OCI-LY1 (cell line): ENCODE measurements at regions not wholly inside any gene's neighbourhood (a gene's known extent, or its start where the extent isn't known, plus 50 kb on each side); places are given as distances from the start of the nearest gene placed in this dataset.

Experiments
- H2AFZ ChIP-seq: fragments of 200-600 bp; sonication (generic), shearing (Covaris generic); 2 replicates; pipeline ENCODE4 v1.6.0; 2014; ENCODE audit warnings: antibody characterized with exemption, mild to moderate bottlenecking, low read length
- H3F3A ChIP-seq: fragments of 200-600 bp; sonication (generic), shearing (Covaris generic); 2 replicates; pipeline ENCODE4 v1.6.0; 2014; ENCODE audit warnings: mild to moderate bottlenecking, antibody characterized with exemption, low read length, moderate library complexity; ENCODE audit not compliant: insufficient read depth
- H3K27ac ChIP-seq: fragments of 200-600 bp; sonication (generic); 2 replicates; pipeline ENCODE4 v1.5.1; 2014; ENCODE audit warnings: low read length, mixed run types, mild to moderate bottlenecking, low read depth; ENCODE audit not compliant: poor library complexity, severe bottlenecking
- H3K27me3 ChIP-seq: fragments of 200-600 bp; sonication (generic); 2 replicates; pipeline ENCODE4 v1.6.0; 2014; ENCODE audit warnings: antibody characterized with exemption, mild to moderate bottlenecking, low read length, moderate library complexity; ENCODE audit not compliant: insufficient read depth
- H3K36me3 ChIP-seq: fragments of 200-600 bp; sonication (generic); 2 replicates; pipeline ENCODE4 v1.6.1; 2014; ENCODE audit warnings: mild to moderate bottlenecking, antibody characterized with exemption, low read length, moderate library complexity, mixed read lengths; ENCODE audit not compliant: insufficient read depth
- H3K4me1 ChIP-seq: fragments of 200-600 bp; sonication (generic); 2 replicates; pipeline ENCODE4 v1.5.1; 2014; ENCODE audit warnings: mild to moderate bottlenecking, low read length, moderate library complexity; ENCODE audit not compliant: insufficient read depth, severe bottlenecking
- H3K4me2 ChIP-seq: fragments of 200-600 bp; sonication (generic), shearing (Covaris generic); 2 replicates; pipeline ENCODE4 v1.6.1; 2014; ENCODE audit warnings: low read length
- H3K4me3 ChIP-seq: fragments of 200-600 bp; sonication (generic); 2 replicates; pipeline ENCODE4 v1.5.1; 2014; ENCODE audit warnings: low read length, low read depth, mild to moderate bottlenecking, mixed read lengths; ENCODE audit not compliant: poor library complexity, severe bottlenecking
- H3K79me2 ChIP-seq: fragments of 200-600 bp; shearing (Covaris generic); 2 replicates; pipeline ENCODE4 v1.6.1; 2016; ENCODE audit warnings: mixed run types, low read length, mixed read lengths; ENCODE audit not compliant: insufficient read depth
- H3K9ac ChIP-seq: fragments of 200-600 bp; sonication (generic), shearing (Covaris generic); 2 replicates; pipeline ENCODE4 v1.6.1; 2014; ENCODE audit warnings: mild to moderate bottlenecking, low read length, mixed read lengths
- H3K9me2 ChIP-seq: fragments of 200-600 bp; sonication (generic), shearing (Covaris generic); 2 replicates; pipeline ENCODE4 v1.6.1; 2014; ENCODE audit warnings: low read depth, mild to moderate bottlenecking, low read length, mixed read lengths
- H3K9me3 ChIP-seq: fragments of 200-600 bp; shearing (Covaris generic); 2 replicates; pipeline ENCODE4 v1.6.1; 2014; ENCODE audit warnings: low read length, mixed read lengths
- H4K20me1 ChIP-seq: fragments of 200-600 bp; sonication (generic), shearing (Covaris generic); 2 replicates; pipeline ENCODE4 v1.6.0; 2016; ENCODE audit warnings: mild to moderate bottlenecking, low read length; ENCODE audit not compliant: insufficient read depth
- EZH2 ChIP-seq: fragments of 200-600 bp; sonication (generic), shearing (Covaris generic); IDR thresholded peaks from 2 replicates; pipeline ENCODE4 v1.8.0; 2017; ENCODE audit warnings: borderline replicate concordance, mixed run types, mild to moderate bottlenecking, antibody characterized with exemption, low read length, moderate library complexity, mixed read lengths
- TF ChIP-seq, protein P1 (sequence below): fragments of 200-600 bp; sonication (generic), shearing (Covaris generic); IDR thresholded peaks from 2 replicates; pipeline ENCODE4 v1.5.1; 2017; ENCODE audit warnings: mild to moderate bottlenecking, antibody characterized with exemption, low read length, moderate library complexity, mixed read lengths

DNA sequence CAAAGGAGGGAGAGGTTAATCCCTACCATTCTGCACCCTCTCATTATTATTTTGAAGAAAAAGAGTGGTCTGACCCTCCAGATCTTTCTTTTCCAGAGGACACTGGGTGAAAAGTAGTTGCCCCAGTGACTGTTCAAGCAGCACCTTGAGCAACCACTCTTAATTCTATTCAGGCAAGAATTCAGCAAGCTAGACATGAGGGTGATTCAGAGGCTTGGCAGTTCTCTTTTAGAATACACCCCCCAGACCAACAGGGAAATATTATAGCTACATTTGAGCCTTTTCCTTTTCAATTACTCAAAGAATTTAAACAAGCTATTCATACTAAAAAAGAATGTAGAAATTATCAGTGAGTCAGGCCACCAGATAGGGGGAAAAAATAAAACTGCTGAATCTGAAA, 178.3 kb downstream of the MRPS30 start:
- no peak overlapping the region for H3K9ac ChIP-seq
- no peaks in the 10 kb centered on the region for H3K9me2 ChIP-seq
- no peaks in the 10 kb centered on the region for H4K20me1 ChIP-seq
- TF ChIP-seq EZH2, result no peak
- TF ChIP-seq, protein P1, sequence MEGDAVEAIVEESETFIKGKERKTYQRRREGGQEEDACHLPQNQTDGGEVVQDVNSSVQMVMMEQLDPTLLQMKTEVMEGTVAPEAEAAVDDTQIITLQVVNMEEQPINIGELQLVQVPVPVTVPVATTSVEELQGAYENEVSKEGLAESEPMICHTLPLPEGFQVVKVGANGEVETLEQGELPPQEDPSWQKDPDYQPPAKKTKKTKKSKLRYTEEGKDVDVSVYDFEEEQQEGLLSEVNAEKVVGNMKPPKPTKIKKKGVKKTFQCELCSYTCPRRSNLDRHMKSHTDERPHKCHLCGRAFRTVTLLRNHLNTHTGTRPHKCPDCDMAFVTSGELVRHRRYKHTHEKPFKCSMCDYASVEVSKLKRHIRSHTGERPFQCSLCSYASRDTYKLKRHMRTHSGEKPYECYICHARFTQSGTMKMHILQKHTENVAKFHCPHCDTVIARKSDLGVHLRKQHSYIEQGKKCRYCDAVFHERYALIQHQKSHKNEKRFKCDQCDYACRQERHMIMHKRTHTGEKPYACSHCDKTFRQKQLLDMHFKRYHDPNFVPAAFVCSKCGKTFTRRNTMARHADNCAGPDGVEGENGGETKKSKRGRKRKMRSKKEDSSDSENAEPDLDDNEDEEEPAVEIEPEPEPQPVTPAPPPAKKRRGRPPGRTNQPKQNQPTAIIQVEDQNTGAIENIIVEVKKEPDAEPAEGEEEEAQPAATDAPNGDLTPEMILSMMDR, result no peak
- no peaks in the 10 kb centered on the region for H3K79me2 ChIP-seq
- H3F3A ChIP-seq, result no peaks in the 10 kb centered on the region
- no peak overlapping the region for H3K27ac ChIP-seq
- H3K4me3 ChIP-seq, result no peak overlapping the region
- no peak overlapping the region for H2AFZ ChIP-seq
- H3K9me3 ChIP-seq, result 0 out of 2 replicates have a peak, but pooled peaks cover 4% of the 10 kb centered on the region
- H3K4me1 ChIP-seq, result no peaks in the 10 kb centered on the region
- no peaks in the 10 kb centered on the region for H3K36me3 ChIP-seq
- H3K4me2 ChIP-seq, result no peak overlapping the region
- H3K27me3 ChIP-seq, result no peaks in the 10 kb centered on the region

DNA sequence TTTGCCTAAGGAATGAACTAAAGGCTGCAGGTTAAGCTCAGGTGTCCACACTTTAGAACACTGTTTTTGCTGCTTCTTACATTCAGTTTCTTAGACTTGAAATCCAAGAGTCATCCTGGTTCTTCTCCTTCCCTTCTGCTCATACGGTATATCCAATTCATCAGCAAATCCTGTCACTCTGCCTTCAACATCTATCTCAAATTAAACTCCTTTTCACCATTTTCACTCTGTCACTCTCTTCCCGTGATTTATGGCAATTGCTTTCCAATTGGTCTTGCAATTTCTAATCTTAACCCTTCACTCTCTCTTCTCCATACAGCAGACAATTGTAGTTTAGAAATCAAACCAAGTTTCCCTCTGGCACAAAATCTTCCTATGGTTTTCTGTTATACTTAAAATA, 182.9 kb downstream of the MRPS30 start:
- Histone ChIP-seq H3K27ac (no peak overlapping the region), H3K4me2 (no peak overlapping the region), H4K20me1 (no peaks in the 10 kb centered on the region), H3K4me1 (no peaks in the 10 kb centered on the region), H3K9ac (no peak overlapping the region), H3K4me3 (no peak overlapping the region), H3K9me2 (no peaks in the 10 kb centered on the region), H3K27me3 (no peaks in the 10 kb centered on the region), H3K9me3 (0 out of 2 replicates have a peak, but pooled peaks cover 2% of the 10 kb centered on the region), H3K79me2 (no peaks in the 10 kb centered on the region), H3F3A (no peaks in the 10 kb centered on the region), H3K36me3 (no peaks in the 10 kb centered on the region), H2AFZ (no peak overlapping the region)
- TF ChIP-seq EZH2, result no peak
- TF ChIP-seq, protein P1, result no peak

DNA sequence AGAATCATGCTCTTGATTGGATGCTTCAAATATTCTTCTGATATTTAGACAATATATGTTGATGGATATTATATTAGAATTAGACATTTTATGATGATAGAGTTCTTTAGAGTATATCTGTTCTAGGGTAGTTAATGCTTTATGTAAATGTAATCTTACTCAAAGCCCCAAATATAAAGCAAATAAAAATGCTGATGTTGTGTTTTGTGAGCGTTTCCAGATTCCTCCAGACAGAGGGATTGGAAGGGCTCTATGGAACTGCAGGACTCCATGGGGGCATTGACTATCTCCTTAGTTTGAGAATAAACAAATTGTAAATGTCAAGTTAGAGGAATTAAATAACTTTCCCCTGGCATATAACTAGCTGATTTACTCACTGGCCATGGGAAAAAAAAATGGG, 184.5 kb downstream of the MRPS30 start:
- H3K9me2 ChIP-seq, result no peaks in the 10 kb centered on the region

More for the DNA sequence above, 184.5 kb downstream of the MRPS30 start:
- H3K27me3 ChIP-seq, result no peaks in the 10 kb centered on the region
- H3K9me3 ChIP-seq, result 0 out of 2 replicates have a peak, but pooled peaks cover 2% of the 10 kb centered on the region
- no peaks in the 10 kb centered on the region for H3K36me3 ChIP-seq
- no peaks in the 10 kb centered on the region for H3F3A ChIP-seq
- H3K9ac ChIP-seq, result no peak overlapping the region
- no peaks in the 10 kb centered on the region for H3K4me1 ChIP-seq
- no peak overlapping the region for H3K4me3 ChIP-seq
- no peak overlapping the region for H2AFZ ChIP-seq
- no peaks in the 10 kb centered on the region for H4K20me1 ChIP-seq
- H3K4me2 ChIP-seq, result no peak overlapping the region
- no peak overlapping the region for H3K27ac ChIP-seq
- TF ChIP-seq, protein P1, result no peak
- TF ChIP-seq EZH2, result no peak
- no peaks in the 10 kb centered on the region for H3K79me2 ChIP-seq
